HPDE6-E6E7 (cell line): ENCODE measurements at regions not wholly inside any gene's neighbourhood (a gene's known extent, or its start where the extent isn't known, plus 50 kb on each side); places are given as distances from the start of the nearest gene placed in this dataset.
"Not testable (repeated sequence)": the region's sequence is repeated elsewhere in the genome, so short reads cannot be mapped to it uniquely, and the experiment has no call there.

ENCODE experiments used
- DNase-seq: peaks from one replicate; pipeline ENCODE4 v3.0.0; 2011; ENCODE audit warnings: missing footprints; ENCODE audit errors: extremely low spot score

DNA sequence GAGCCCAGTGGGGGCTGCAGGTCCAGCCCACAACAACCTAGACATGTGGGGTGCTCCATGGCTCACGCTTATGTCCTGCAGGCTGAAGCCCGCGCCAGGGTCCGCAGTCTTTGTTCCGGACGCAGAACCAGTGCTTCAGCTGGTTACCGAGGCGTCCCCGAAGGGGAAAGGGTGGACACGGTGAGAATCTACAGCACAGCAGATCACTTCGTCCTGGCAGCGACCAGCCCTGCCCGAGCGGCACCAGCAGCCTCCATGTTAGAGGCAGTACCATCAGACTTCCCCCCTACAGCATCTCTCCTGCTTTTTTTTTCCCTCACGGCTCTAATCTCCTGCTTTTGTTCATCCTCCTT is 1736.4 kb downstream of the TP53TG3F start:
- DNase-seq, result no peak

DNA sequence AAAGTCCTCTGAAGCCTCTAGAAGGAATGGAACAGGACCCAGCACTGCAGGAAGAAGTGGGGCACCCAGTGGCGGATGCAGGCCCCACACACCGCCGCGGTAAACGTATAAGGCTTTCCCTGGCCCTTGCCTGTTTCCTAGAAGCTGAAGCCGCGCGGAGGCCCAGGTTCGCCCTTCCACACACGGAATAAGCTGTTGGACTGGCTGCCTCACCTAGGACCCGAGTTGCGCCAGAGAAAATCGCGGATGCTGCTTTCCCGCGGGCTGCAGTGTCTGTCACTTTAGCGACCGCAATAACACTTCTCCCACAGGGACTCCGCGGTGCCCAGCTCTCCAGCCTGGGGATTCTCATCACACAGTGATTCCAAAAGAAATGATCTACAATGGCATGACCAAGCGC is 1736.9 kb downstream of the TP53TG3F start:
- DNase-seq, result no peak

DNA sequence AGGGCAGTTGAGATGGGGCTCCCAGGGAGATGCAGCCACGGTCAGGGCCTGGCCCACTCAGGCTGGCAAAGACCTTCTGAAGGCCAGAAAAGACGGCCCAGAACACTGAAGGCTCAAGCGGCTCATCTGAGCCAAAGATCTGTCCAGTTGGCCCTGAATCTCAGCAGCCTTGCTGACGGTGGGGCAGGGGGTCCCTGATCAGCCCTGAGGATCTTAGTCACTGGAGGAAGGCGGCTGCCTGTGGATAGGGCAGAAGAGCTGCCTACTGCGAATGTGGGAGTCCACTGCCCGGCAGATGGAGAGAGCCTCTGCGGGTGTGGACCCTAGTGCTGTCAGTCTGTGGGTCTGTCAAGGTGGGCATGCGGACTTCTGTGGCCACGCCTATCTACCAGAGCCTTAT is 1738.2 kb downstream of the TP53TG3F start:
- DNase-seq, result no peak

DNA sequence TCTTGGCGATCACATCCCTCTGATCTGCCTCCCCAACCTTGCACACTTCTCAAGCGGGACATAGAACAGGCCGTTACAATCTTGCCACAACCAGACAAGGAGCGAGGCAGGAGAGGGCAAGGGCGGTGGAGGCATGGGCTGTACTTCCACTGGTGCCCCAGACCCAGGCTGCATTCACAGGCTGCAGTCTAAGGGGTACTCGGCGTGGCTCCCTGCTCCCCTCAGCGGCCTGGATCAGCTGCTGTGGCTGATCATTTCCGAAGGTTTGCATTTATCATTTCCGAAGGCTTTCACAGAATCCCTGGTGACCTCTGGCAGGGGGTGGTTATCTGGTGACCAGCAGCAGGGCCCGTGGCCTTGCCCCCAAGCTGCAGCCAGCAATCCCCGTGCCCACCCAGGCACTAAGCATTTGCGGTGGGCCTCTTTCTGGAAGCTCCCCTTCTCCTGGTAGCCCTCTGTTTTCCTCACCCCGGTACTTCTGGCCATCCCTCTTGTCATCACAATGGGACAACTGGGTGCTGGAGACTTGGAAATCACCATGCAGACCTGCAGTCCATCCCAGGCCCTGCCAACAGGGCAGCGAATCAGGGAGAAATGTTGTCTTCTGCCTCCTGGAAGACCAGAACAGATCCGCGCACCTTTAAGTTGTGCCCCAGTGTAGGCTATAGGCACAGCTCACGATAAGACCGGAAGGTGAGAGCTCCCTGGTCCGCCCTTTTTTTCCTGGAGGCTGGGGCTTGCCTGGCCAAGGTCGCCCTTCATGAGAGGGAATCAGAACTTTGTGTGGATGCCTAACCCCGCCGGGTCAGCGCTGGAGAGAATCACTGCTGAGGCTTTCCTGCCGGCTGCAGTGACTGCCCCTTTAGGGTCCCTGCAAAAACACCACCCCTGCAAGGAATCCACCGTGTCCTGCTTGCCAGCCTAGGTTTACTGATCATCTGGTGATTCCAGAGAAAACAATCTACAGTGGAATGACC is 1739.1 kb downstream of the TP53TG3F start:
- DNase-seq, result no peak

DNA sequence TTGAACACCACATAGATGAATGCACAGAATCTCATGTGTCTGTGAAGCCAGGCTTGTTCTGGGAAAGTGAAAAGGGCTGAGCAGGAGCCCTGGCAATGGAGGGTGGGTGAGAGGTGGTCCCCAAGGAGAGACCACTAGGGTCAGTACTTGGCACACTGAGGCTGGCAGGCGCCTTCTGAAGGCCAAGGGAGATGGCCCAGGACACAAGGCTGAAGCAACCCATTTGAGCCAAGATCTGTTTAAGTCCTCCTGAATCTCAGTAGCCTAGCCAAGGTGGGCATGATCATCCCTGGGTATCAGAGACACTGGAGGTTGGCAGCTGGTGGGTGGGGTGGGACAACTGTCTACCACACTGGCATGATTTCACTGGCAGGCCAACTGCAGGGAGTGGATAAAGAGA is 1741.2 kb downstream of the TP53TG3F start:
- DNase-seq, result no peak

DNA sequence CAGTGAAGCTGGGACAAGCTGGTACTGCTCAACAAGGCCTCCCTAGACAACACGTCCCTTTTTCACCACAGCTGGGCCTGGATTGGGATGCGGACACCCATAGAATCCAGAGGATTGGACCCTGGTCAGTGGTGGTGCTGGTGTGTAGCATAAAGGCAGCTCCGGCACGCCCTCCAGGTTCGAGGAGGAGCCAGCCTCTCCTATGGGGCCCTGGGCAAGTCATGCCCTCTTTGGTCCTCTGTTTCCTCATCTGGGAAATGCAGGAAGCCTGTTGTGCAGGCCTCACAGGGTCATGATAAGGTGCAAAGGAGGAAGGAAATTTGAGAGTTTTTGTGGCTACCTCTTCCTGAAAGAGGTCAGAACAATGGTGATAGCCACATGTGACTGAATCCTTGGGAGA is 1741.7 kb downstream of the TP53TG3F start:
- DNase-seq, result no peak

DNA sequence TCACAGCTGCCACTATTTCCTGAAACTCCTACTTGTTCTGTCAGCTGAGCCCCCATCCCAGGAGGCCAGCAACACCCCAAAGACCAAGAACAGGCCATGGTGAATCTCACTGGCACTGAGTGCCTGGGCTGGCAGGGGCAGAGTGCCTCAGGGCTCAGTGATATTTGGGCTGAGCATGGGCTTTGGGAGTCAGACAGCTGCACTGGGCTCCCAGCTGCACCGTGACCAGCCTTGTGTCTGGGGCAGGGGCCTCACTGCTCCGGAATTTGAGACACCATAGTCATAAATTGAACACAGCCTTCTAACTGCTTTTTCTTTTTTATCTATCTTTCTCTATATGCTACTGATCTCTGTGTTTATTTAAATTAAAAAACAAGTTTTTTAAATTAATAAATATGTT is 1744.2 kb downstream of the TP53TG3F start:
- no peak for DNase-seq

DNA sequence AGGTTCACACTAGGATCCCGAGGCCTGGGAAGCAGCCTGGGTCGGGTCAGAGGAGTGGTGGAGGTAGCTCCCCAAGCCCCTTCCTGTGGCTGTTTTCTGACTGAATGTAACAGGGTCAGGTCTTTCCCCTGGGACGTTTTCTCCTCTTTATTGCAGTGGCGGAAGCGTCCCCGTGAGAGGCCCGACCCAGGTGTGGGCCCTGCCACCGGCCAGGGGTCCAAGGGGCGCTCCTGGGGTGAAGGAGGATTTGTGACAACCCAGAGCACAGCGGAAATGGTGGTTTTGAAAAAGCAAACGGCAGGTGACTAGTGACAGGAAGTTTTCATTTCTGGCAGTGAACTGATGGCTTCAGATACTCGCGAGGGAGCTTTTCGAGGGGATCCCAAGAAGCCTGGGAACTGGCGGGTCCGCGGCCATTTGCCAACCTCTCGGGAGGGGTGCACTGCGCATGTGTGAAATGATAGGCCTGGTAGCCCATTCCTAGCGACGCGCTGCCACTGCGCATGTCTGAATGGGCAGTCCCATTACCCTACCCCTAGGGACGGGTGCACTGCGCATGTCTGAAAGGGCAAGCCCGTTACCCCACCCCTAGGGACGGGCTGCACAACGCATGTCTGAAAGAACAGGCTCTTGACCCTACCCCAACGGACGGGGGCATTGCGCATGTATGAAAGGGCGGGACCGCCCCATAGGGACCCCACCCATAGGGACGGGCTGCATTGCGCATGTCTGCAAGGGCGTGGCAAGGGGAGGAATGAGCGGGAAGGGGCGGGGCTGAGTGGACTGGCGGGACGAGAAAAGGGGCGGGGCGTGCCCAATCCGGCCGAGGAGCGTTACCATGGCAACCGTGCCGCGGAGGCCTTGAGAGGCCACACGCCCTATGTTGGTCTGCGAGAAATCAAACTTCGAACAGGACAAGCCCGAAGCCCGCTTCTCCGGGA is 1747.9 kb downstream of the TP53TG3F start:
- DNase-seq, result no peak

DNA sequence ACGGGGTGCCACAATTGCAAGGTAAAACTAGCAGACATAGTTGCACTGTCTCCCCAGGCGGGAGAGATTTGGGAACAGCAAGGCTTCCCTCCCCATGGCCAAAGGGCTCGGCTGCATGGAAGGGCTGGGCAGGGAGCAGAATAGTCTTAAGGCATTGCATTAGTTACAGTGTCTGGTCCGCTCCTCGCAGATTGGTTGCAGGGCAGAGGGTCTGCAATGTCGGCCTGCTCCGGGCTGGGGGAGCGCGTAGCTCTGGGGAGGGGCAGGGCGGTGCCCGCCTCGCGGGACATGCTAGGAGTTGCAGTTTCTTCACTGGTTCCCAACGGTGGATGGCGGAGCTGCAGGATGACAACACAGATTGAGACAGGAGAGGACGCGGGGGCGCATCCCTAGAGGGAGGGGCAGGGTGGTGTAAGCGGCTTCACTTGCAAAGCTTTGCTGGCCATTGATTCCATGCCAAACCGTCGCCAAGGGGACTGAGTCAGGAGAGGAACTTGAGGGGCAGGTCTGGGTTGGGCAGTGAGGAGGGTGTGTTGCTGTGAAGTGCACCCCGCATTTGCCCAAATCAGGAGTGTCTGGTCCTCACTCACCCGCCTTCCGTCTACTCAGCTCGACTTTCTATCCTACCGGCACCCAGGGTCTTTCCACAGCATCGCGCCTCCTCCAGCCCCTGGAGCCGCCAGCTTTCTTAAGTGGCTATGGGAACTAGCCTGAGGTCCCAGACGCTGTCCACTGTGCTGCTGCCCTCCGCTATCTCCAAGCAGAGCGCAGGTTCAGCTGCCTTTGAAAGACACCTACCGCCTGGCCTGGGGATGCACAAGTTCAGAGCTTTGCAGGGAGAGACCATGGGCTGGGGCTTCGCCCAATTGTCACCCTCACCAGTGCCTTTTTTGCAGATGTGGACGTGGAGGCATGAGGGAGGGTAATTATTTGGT is 1748.9 kb downstream of the TP53TG3F start:
- DNase-seq, result no peak

DNA sequence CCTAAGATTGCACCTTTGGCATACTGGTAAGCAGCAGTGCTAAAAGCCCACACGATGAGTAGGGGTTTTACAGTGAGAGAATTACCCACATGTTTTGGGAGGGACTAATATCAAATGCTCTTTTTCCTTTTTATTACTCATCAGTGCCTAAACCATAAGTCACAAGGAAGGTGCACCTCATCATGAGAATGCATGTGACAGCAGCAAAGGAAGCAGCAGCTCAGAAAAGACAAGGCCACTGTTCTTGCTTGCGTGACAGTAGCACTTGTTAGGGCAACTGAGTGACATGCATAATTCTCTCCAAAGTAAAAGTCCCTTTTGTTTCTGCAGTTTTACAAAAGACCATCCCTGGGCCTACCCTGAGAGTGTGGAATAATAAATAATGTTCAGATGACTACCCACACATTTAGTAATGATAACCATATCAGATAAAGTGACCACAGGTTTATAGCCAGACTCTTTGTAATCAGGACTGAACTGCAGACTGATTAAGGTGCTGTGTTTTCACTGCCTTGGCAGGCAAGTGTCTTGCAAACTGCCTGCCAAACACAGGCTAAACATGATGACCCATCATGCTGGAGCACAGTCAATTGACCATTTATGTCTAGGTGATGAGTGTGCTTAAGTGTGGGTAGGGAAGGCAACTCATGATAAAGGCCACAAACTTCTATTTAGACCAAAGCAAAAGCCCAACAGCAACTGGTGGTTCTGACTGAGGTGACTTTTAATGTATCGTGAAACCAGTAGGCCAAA is 1751.4 kb downstream of the TP53TG3F start:
- no peak for DNase-seq

DNA sequence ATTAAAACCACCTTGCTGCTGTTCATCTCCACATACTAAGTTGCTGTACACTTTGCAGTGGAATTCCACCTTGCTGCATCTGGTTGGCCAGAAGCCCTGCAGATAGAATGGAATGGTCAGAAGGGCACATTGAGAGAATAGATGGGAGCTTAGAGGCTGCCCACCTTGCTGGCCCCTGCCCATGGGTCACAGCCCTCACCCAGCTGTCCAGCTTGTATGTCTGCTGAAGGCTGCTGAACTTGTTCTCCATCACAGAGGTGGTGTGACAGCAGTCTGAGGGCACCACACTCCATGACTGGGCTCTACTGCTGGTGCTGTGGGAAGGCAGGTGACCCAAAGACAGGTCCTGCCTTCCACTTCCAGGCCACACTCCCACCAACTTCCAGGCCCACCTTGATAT is 1755.4 kb downstream of the TP53TG3F start:
- DNase-seq, result no peak

DNA sequence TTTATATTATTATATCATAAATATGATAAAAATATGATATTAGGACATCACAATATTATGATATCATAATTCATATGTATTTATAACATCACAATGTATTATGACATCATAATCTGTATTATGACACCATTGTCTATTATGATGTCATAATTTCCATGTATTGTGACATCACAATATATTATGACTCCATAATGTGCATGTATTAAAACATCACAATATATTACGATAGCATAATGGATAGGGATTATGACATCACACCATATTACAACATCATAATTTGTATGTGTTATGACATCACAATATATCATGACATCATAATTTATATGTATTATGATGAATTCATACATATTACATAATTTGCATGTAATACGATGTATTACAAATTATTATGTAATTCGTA is 1755.9 kb downstream of the TP53TG3F start:
- no peak for DNase-seq

DNA sequence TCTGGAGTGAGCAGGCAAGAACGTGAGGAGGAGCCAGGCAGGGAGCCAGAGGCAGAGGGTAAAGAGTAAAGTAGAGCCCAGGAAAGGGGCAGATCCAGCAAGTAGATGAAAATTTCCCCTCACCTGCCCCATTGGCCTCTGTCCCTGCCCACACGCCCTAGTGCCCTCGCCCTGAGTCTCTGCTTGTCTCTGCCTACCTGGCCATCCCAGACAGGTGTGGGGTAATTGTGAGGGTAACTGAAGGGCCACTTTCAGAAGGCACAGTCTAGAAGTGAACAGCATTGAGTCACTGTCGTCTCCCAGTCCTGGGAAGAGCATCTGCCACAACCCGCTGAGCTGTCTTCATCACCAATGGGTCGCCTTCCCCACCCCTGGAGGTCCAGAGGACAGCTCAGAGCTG is 1756.8 kb downstream of the TP53TG3F start:
- DNase-seq, result not testable (repeated sequence)

DNA sequence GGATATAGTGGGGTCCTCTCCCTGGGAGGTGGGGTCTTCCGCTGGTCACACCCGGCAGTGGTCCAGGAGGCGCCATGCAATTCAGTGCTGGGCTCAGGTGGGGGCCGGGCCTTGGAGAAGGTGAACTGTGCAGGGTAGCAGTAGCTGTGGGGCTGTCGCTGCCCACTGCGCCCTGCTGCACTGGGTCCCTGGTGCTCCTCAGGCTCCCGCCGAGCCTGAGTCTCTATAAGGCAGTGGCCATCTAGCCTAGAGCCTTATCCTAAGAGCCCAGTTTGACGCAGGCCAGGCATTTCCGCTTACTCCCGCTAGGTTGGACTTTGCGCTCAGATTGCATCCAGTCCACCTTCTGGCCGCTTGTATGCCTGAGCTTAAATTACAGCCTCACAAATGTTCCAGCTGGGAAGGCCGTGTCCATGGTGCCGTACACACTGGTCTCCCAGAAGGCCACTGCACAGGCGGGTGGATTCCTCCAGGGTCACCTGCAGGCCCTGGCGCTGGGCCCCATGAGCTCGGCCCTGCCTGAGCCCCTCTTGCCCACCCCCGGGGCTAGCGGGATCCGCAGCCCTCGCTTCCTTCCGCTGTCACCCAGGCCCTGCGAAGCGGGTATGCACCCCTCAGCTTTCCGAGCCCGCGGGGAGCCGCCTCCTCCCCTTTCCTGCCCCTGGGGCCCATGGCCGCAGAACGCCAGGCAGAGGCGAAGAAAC is 1762.2 kb downstream of the TP53TG3F start:
- no peak for DNase-seq

DNA sequence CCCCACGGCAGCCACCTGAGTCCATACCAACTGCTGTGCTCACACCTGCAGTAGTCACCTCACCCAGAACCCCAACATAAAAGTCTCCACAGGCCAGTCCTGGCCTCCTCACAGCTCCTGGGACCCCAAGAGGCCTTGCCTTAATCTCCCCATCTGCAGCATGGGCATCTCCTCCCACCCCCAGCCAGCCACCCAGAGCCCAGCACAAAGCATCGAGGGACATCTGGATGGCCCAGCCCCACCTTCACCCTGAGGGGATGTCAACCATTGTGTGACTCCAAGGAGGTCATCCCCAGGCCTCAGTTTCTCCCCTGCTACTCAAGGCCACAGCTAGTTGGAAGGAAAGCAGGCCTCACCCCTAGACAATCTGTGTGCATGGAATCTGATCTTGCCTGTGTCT is 1775.3 kb downstream of the TP53TG3F start:
- no peak for DNase-seq

DNA sequence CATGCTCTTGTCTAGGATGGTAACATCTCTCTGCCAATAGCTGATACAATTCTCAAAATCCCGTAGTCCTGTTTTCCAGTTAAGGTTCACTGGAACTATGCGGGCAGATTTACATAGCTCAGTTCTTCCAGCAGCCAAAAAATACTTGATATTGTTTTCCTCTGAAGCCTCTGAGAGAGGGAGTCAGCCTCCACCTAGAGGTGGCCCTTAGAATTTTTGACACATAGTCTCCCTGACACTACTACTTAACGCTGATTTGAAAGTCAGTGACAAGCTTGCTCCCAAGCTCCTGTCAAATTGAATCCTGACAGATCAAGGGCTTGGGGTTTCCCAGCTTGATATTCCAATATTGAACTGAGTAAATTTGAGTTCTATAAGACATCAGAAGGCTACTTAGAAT is 1780.1 kb downstream of the TP53TG3F start:
- DNase-seq, result no peak

DNA sequence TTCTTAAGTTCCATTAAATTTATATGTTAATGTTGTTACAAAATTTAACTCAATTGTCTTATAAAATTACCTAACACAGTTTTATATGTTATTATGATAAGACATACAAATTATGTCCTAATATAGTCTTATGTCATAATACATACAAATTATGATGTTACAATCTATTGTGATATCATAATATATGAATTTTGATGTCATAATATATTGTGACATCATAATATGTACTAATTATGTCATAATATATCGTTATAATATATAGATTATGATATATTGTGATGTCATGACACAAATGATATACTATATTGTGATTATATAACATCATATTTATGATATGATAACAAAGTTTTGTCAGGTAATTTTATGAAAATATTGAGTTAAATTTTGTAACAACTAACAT is 1789.6 kb downstream of the TP53TG3F start:
- DNase-seq, result no peak

DNA sequence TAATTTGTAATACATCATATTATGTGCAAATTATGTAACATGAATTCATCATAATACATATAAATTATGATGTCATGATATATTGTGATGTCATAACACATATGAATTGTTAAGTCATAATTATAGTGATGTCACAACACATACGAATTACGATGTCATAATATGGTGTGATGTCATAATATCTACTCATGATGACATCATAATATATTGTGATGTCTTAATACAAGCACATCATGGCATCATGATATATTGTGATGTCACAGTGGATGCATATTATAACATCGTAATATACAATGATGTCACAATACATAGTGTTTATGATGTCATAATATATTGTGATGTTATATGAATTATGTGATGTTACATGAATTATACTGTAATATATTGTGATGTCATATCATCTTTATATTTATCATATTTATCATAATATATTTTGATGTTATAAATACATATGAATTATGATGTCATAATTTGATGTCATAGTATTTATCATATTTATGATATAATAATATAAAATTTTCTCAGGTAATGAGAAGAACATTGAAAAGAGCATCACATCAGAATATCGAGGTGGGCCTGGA is 1793.0 kb downstream of the TP53TG3F start:
- no peak for DNase-seq

DNA sequence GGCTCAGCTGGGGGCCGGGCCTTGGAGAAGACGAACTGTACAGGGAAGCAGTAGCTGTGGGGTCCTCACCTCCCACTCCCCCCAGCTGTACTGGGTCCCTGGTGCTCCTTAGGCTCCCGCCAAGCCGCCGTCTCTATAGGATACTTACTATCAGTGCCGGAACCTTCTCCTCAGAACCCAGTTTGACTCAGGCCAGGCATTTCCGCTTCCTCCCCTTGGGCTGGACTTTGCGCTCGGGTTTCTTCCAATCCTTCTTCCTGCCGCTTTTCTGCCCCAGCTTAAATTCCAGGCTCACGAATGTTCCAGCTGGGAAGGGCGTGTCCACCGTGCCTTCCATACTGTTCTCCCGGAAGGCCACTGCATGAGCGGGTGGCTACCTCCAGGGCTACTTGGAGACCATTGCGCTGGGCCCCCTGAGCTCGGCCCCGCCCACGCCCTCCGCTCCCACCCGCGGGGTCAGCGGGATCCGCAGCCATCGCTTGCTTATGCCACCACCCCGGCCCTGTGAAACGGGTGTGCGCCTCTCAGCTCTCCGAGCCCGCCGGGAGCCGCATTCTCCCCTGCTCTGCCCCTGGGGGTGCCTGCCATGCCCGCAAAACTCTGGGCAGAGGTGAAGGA is 1795.9 kb downstream of the TP53TG3F start:
- DNase-seq, result no peak
